Neural crest cell (in vitro differentiated cells): ENCODE measurements at regions not wholly inside any gene's neighbourhood (a gene's known extent, or its start where the extent isn't known, plus 50 kb on each side); places are given as distances from the start of the nearest gene placed in this dataset.
"Not testable (repeated sequence)": the region's sequence is repeated elsewhere in the genome, so short reads cannot be mapped to it uniquely, and the experiment has no call there.

ENCODE experiments used
- DNase-seq: peaks from one replicate; pipeline ENCODE4 v3.0.0; 2021; ENCODE audit warnings: low read depth, mixed read lengths, low spot score
- H3K27ac Mint-ChIP-seq: one replicate; pipeline ENCODE4 v1.8.0; 2021; ENCODE audit warnings: mild to moderate bottlenecking, mixed read lengths; ENCODE audit not compliant: unreplicated experiment
- H3K27me3 Mint-ChIP-seq: 2 replicates; pipeline ENCODE4 v1.8.0; 2021; ENCODE audit warnings: low read depth, mild to moderate bottlenecking, mixed read lengths
- H3K36me3 Mint-ChIP-seq: 2 replicates; pipeline ENCODE4 v1.8.0; 2021; ENCODE audit warnings: low read depth, mild to moderate bottlenecking, mixed read lengths
- H3K4me1 Mint-ChIP-seq: 2 replicates; pipeline ENCODE4 v1.8.0; 2021; ENCODE audit warnings: mixed read lengths
- H3K4me3 Mint-ChIP-seq: one replicate; pipeline ENCODE4 v1.8.0; 2021; ENCODE audit warnings: mild to moderate bottlenecking, mixed read lengths
- H3K9me3 Mint-ChIP-seq: 2 replicates; pipeline ENCODE4 v1.8.0; 2021; ENCODE audit warnings: mixed read lengths
- CTCF ChIP-seq: fragments of 200-600 bp; sonication (generic); conservative IDR thresholded peaks from 2 replicates; pipeline ENCODE4 v1.5.0; 2021; ENCODE audit warnings: antibody characterized with exemption, mild to moderate bottlenecking

- Mint-ChIP-seq H3K4me3 (no peak overlapping the region), H3K9me3 (peaks cover 3% of the 10 kb centered on the region), H3K4me1 (peaks cover 6% of the 10 kb centered on the region), H3K27me3 (peaks cover 62% of the 10 kb centered on the region), H3K36me3 (no peaks in the 10 kb centered on the region), H3K27ac (no peak overlapping the region)
- no peak for TF ChIP-seq CTCF
- DNase-seq, result no peak
These were observed 72.3 kb upstream of the DHRS4 start for GRCh38 chr14:23881282-23881681.

- Mint-ChIP-seq H3K27me3 (peaks cover 62% of the 10 kb centered on the region), H3K4me1 (peaks cover 6% of the 10 kb centered on the region), H3K9me3 (peaks cover 11% of the 10 kb centered on the region), H3K36me3 (peaks cover 3% of the 10 kb centered on the region), H3K27ac (no peak overlapping the region), H3K4me3 (no peak overlapping the region)
- no peak for TF ChIP-seq CTCF
- DNase-seq, result no peak
These were observed 69.7 kb upstream of the DHRS4 start for GRCh38 chr14:23883684-23884540.

DNA sequence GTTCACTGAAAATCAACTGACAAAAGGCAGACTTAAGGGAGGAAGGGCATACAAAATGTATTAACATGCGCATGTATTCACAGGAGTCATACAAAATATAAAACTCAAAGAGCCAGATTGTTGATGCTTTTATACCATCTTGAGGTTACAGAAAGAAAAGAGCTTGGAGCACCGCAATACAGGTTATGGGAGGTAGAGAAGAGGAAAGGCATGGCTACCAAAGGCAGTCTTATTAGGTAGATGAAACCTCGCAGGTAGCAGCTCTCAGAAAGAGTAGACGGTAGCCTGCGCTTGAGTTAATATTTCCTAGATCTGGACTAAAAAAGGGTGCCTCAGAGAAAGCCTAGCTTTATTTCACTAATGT is 69.0 kb upstream of the DHRS4 start:
- no peak for DNase-seq
- Mint-ChIP-seq H3K4me1 (peaks cover 6% of the 10 kb centered on the region), H3K9me3 (peaks cover 15% of the 10 kb centered on the region), H3K27me3 (peaks cover 63% of the 10 kb centered on the region), H3K4me3 (no peak overlapping the region), H3K27ac (no peak overlapping the region), H3K36me3 (peaks cover 3% of the 10 kb centered on the region)
- no peak for TF ChIP-seq CTCF

DNA sequence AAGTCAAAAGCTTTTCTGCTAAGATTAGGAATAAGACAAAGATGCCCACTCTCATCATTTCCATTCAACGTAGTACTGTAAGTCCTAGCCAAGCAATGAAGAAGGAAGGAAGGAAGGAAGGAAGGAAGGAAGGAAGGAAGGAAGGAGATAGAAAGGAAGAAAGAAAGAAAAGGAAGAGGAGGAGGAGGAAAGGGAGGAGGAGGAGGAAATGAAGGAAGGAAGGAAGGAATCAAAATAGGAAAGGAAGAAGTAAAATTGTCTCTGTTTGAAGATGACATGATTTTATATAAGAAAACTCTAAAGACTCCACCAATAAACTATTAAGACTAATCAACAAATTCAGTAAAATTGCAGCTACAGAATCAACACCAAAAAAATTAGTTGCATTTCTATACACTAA is 66.0 kb upstream of the DHRS4 start:
- Mint-ChIP-seq H3K27ac (no peak overlapping the region), H3K4me3 (no peak overlapping the region), H3K36me3 (peaks cover 3% of the 10 kb centered on the region), H3K27me3 (peaks cover 44% of the 10 kb centered on the region), H3K4me1 (peaks cover 6% of the 10 kb centered on the region), H3K9me3 (peaks cover 12% of the 10 kb centered on the region)
- no peak for TF ChIP-seq CTCF
- no peak for DNase-seq

DNA sequence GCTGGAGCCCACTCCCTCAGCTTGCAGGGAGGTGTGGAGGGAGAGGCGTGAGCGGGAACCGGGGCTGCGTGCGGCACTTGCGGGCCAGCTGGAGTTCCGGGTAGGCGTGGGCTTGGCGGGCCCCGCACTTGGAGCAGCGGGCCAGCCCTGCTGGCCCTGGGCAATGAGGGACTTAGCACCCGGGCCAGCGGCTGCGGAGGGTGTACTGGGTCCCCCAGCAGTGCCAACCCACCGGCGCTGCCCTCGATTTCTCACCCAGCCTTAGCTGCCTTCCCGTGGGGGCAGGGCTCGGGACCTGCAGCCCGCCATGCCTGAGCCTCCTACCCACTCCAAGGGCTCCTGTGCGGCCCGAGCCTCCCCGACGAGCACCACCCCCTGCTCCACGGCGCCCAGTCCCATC is 61.9 kb upstream of the DHRS4 start:
- not testable (repeated sequence) for DNase-seq, H3K4me1 Mint-ChIP-seq, H3K36me3 Mint-ChIP-seq, H3K27ac Mint-ChIP-seq, H3K4me3 Mint-ChIP-seq
- H3K9me3 Mint-ChIP-seq, result peaks cover 12% of the 10 kb centered on the region
- peaks cover 35% of the 10 kb centered on the region for H3K27me3 Mint-ChIP-seq

DNA sequence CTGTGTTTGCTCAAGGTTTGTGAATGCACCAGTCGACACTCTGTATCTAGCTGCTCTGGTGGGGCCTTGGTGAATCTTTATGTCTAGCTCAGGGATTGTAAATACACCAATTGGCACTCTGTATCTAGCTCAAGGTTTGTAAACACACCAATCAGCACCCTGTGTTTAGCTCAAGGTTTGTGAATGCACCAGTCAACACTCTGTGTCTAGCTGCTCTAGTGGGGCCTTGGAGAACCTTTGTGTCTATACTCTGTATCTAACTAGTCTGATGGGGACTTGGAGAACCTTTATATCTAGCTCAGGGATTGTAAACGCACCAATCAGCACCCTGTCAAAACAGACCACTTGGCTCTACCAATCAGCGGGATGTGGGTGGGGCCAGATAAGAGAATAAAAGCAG is 61.3 kb upstream of the DHRS4 start:
- H3K27me3 Mint-ChIP-seq, result peaks cover 31% of the 10 kb centered on the region
- H3K27ac Mint-ChIP-seq, H3K9me3 Mint-ChIP-seq, H3K4me1 Mint-ChIP-seq, H3K4me3 Mint-ChIP-seq, H3K36me3 Mint-ChIP-seq, DNase-seq: not testable (repeated sequence)
